ENCODE measurements at regions not wholly inside any gene's neighbourhood (a gene's known extent, or its start where the extent isn't known, plus 50 kb on each side); places are given as distances from the start of the nearest gene placed in this dataset.

GRCh38 chr4:141406237-141406636 lies 185.5 kb downstream of the ZNF330 start:
- TF ChIP-seq, protein P1, sequence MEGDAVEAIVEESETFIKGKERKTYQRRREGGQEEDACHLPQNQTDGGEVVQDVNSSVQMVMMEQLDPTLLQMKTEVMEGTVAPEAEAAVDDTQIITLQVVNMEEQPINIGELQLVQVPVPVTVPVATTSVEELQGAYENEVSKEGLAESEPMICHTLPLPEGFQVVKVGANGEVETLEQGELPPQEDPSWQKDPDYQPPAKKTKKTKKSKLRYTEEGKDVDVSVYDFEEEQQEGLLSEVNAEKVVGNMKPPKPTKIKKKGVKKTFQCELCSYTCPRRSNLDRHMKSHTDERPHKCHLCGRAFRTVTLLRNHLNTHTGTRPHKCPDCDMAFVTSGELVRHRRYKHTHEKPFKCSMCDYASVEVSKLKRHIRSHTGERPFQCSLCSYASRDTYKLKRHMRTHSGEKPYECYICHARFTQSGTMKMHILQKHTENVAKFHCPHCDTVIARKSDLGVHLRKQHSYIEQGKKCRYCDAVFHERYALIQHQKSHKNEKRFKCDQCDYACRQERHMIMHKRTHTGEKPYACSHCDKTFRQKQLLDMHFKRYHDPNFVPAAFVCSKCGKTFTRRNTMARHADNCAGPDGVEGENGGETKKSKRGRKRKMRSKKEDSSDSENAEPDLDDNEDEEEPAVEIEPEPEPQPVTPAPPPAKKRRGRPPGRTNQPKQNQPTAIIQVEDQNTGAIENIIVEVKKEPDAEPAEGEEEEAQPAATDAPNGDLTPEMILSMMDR (conservative IDR thresholded peaks at IDR 0.05; ENCODE audit: low read length) = no peak
- TF ChIP-seq EZH2phosphoT487 (IDR thresholded peaks at IDR 0.05; ENCODE audit: borderline replicate concordance) = no peak

Measured in Loucy (cell line).